Psoas muscle (tissue), 7 donors: ENCODE measurements at regions not wholly inside any gene's neighbourhood (a gene's known extent, or its start where the extent isn't known, plus 50 kb on each side); places are given as distances from the start of the nearest gene placed in this dataset.

Source experiments
- ATAC-seq, 4 donors: fragments of 200-7000 bp; cut with Tn5 transposase; one replicate each; pipeline ENCODE4 v1.9.1; 2020; ENCODE audit warnings: moderate library complexity in 3 of 4, mild to moderate bottlenecking in 2 of 4
- DNase-seq, 2 donors: peaks; one replicate each; pipeline ENCODE4 v3.0.0-alpha.2; 2020
- H3K27ac ChIP-seq: fragments of 200-600 bp; one replicate; pipeline ENCODE4 v1.8.0; 2022
- H3K27me3 ChIP-seq, 3 donors: fragments of 200-600 bp in 1 of 3; one replicate each; pipeline versions ENCODE4 v1.6.1 to v1.8.0; 2013 to 2022; ENCODE audit warnings: low read length in 2 of 3, mild to moderate bottlenecking in 2 of 3, moderate library complexity in 1 of 3; ENCODE audit not compliant: insufficient read depth in 3 of 3
- H3K36me3 ChIP-seq, 2 donors: fragments of 200-600 bp in 1 of 2; one replicate each; pipeline versions ENCODE4 v1.6.1 to v1.8.0; 2013 to 2022; ENCODE audit warnings: low read depth in 1 of 2, mild to moderate bottlenecking in 1 of 2, moderate library complexity in 1 of 2; ENCODE audit not compliant: insufficient read depth in 1 of 2
- H3K4me1 ChIP-seq: fragments of 200-600 bp; one replicate; pipeline ENCODE4 v1.8.0; 2022
- H3K4me3 ChIP-seq: fragments of 200-600 bp; one replicate; pipeline ENCODE4 v1.8.0; 2022; ENCODE audit warnings: mild to moderate bottlenecking
- H3K9me3 ChIP-seq: fragments of 200-600 bp; one replicate; pipeline ENCODE4 v1.8.0; 2022
- WGBS, 3 donors: extraction: QIAGEN DNeasy Blood & Tissue Kit; methylation state at CpG; one replicate each; pipeline versions ENCODE4 v1.1.6 to v1.1.7; 2013; 5-methylcytosine and 5-hydroxymethylcytosine counted together
- intact Hi-C, 2 donors: fragments of 100-400 bp; cut with DNase I; formaldehyde crosslinking; loops; one replicate each; pipeline versions ENCODE4 v1.11.0 to v1.14.2; 2022
- TF ChIP-seq, protein P1 (sequence below): fragments of 200-600 bp; IDR thresholded peaks from one replicate; pipeline ENCODE4 v1.8.0; 2022; ENCODE audit warnings: antibody characterized with exemption
- donor health status: healthy with polysubstance abuse.
- donor health status: DM: no; HTN: no; CAD: no; lungs with moderate emphysema.
- donor health status: Bipolar disorder and iron deficiency.
- donor health status: healthy.
- donor health status: DM: yes; HTN: yes; CAD: no.
- donor health status: DM: no; HTN: no; CAD: no.
- donor health status: DM: yes; HTN: yes; CAD: no.

DNA sequence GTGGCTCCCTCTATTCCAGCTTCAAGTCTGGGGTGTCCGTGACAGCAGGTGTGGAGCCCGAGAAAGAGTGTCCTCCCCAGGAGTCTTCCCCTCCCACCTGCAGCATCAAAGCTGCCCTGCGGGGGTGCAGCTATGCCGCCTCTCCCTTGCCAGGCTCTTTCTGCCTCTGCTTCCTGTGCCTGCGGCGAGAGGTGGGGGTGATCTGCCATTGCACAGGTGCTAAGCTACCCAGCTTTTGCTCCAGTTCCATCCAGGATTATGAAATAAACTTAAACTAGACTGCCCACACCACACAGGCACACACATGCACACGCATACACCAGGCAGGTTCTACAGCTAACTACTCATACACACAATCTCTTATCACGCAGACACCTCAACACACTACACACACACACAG lies 104.7 kb upstream of the CLDN10 start:
- no peaks in the 10 kb centered on the region for H3K9me3 ChIP-seq
- no peaks in the 10 kb centered on the region for H3K4me1 ChIP-seq
- ATAC-seq (no peak), DNase-seq (no peak)
- 68 to 78% (median 76%) methylated on average over 8 of the region's 8 CpGs for WGBS, 3 donors
- TF ChIP-seq, protein P1, sequence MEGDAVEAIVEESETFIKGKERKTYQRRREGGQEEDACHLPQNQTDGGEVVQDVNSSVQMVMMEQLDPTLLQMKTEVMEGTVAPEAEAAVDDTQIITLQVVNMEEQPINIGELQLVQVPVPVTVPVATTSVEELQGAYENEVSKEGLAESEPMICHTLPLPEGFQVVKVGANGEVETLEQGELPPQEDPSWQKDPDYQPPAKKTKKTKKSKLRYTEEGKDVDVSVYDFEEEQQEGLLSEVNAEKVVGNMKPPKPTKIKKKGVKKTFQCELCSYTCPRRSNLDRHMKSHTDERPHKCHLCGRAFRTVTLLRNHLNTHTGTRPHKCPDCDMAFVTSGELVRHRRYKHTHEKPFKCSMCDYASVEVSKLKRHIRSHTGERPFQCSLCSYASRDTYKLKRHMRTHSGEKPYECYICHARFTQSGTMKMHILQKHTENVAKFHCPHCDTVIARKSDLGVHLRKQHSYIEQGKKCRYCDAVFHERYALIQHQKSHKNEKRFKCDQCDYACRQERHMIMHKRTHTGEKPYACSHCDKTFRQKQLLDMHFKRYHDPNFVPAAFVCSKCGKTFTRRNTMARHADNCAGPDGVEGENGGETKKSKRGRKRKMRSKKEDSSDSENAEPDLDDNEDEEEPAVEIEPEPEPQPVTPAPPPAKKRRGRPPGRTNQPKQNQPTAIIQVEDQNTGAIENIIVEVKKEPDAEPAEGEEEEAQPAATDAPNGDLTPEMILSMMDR = no peak
- intact Hi-C loops = no loop called here
- peaks cover 0 to 16% (median 0%) of the 10 kb centered on the region in 3 donors for H3K27me3 ChIP-seq
- no peak overlapping the region for H3K4me3 ChIP-seq
- H3K36me3 ChIP-seq = no peaks in the 10 kb centered on the region
- H3K27ac ChIP-seq = no peak overlapping the region

GRCh38 chr13:95451656-95452055 lies 100.9 kb upstream of the CLDN10 start:
- Histone ChIP-seq H3K36me3 (no peaks in the 10 kb centered on the region), H3K4me1 (no peaks in the 10 kb centered on the region), H3K27me3 (peaks cover 0 to 7% (median 0%) of the 10 kb centered on the region in 3 donors), H3K27ac (no peak overlapping the region), H3K9me3 (no peaks in the 10 kb centered on the region), H3K4me3 (no peak overlapping the region)
- 89 to 93% (median 91%) methylated on average over 2 of the region's 2 CpGs for WGBS, 3 donors
- ATAC-seq (no peak), DNase-seq (no peak)
- intact Hi-C loops = no loop called here
- TF ChIP-seq, protein P1 = no peak

GRCh38 chr13:95452375-95452774 lies 100.1 kb upstream of the CLDN10 start:
- Histone ChIP-seq H3K27ac (no peak overlapping the region), H3K4me3 (no peak overlapping the region), H3K4me1 (no peaks in the 10 kb centered on the region), H3K9me3 (no peaks in the 10 kb centered on the region), H3K27me3 (peaks cover 0 to 7% (median 0%) of the 10 kb centered on the region in 3 donors), H3K36me3 (no peaks in the 10 kb centered on the region)
- TF ChIP-seq, protein P1 = no peak
- intact Hi-C loops = no loop called here
- DNase-seq (no peak), ATAC-seq (no peak)
- 27 to 41% (median 27%) methylated on average over 4 of the region's 4 CpGs for WGBS, 3 donors

- no peak for ATAC-seq
- Histone ChIP-seq H3K4me1 (no peaks in the 10 kb centered on the region), H3K27me3 (no peaks in the 10 kb centered on the region), H3K9me3 (peaks cover 2% of the 10 kb centered on the region), H3K27ac (no peak overlapping the region), H3K36me3 (no peaks in the 10 kb centered on the region), H3K4me3 (no peak overlapping the region)
- WGBS, 3 donors = 12 to 32% (median 13%) methylated on average over 1 of the region's 1 CpG
- TF ChIP-seq, protein P1 = no peak
- no peak for DNase-seq
- intact Hi-C loops = no loop called here
Measured at GRCh38 chr13:95455782-95456181, 96.7 kb upstream of the CLDN10 start.

GRCh38 chr13:95456815-95457214 lies 95.7 kb upstream of the CLDN10 start:
- intact Hi-C loops = no loop called here
- peaks cover 2% of the 10 kb centered on the region for H3K9me3 ChIP-seq
- TF ChIP-seq, protein P1 = no peak
- H3K36me3 ChIP-seq = no peaks in the 10 kb centered on the region
- no peaks in the 10 kb centered on the region for H3K27me3 ChIP-seq
- no peak for DNase-seq
- ATAC-seq = no peak
- H3K4me1 ChIP-seq = no peaks in the 10 kb centered on the region
- no peak overlapping the region for H3K4me3 ChIP-seq
- no peak overlapping the region for H3K27ac ChIP-seq
- whole genome bisulfite sequencing, 3 donors = 44 to 72% (median 47%) methylated on average over 3 of the region's 3 CpGs
